GOT3 (cell line): ENCODE measurements at regions not wholly inside any gene's neighbourhood (a gene's known extent, or its start where the extent isn't known, plus 50 kb on each side); places are given as distances from the start of the nearest gene placed in this dataset.
A peak's percentile ranks its signal among the peaks of the same experiment; 100 is the strongest.

ENCODE experiments used
- DNase-seq: peaks from one replicate; lab custom pipeline; 2025; ENCODE audit warnings: mixed read lengths; lab: John Stamatoyannopoulos, UW

- no peak for DNase-seq
Measured at GRCh38 chr3:159789742-159790635, 198.6 kb upstream of the IL12A start.

- DNase-seq = no peak
Measured at GRCh38 chr3:159791336-159791735, 197.3 kb upstream of the IL12A start.

- no peak for DNase-seq
Measured at GRCh38 chr3:159792070-159792469, 196.6 kb upstream of the IL12A start.

GRCh38 chr3:159795042-159795441 lies 193.6 kb upstream of the IL12A start:
- DNase-seq = no peak

- DNase-seq = no peak
Measured at GRCh38 chr3:159795681-159796175, 192.9 kb upstream of the IL12A start.

GRCh38 chr3:159796226-159796625 lies 192.4 kb upstream of the IL12A start:
- DNase-seq = no peak

GRCh38 chr3:159796744-159797143 lies 191.9 kb upstream of the IL12A start:
- no peak for DNase-seq

- no peak for DNase-seq
Measured at GRCh38 chr3:159797771-159798170, 190.9 kb upstream of the IL12A start.

GRCh38 chr3:159798951-159799350 lies 189.7 kb upstream of the IL12A start:
- DNase-seq = no peak

GRCh38 chr3:159800434-159801155 lies 188.0 kb upstream of the IL12A start:
- DNase-seq = no peak

GRCh38 chr3:159802864-159803263 lies 185.8 kb upstream of the IL12A start:
- no peak for DNase-seq

GRCh38 chr3:159803459-159803858 lies 185.2 kb upstream of the IL12A start:
- no peak for DNase-seq

GRCh38 chr3:159804726-159805410 lies 183.8 kb upstream of the IL12A start:
- peak; percentile 34 for DNase-seq

GRCh38 chr3:159805411-159805772 lies 183.2 kb upstream of the IL12A start:
- DNase-seq = no peak

GRCh38 chr3:159806412-159806811 lies 182.2 kb upstream of the IL12A start:
- DNase-seq = no peak

GRCh38 chr3:159807137-159808040 lies 181.2 kb upstream of the IL12A start:
- DNase-seq = no peak

GRCh38 chr3:159813822-159814531 lies 174.7 kb upstream of the IL12A start:
- DNase-seq = no peak

GRCh38 chr3:159816512-159816911 lies 172.1 kb upstream of the IL12A start:
- no peak for DNase-seq

- DNase-seq = no peak
Measured at GRCh38 chr3:159817126-159817525, 171.5 kb upstream of the IL12A start.

- DNase-seq = no peak
Measured at GRCh38 chr3:159817571-159817970, 171.1 kb upstream of the IL12A start.

- DNase-seq = no peak
Measured at GRCh38 chr3:159818399-159818798, 170.2 kb upstream of the IL12A start.
